ENCODE measurements at regions not wholly inside any gene's neighbourhood (a gene's known extent, or its start where the extent isn't known, plus 50 kb on each side); places are given as distances from the start of the nearest gene placed in this dataset.
"Not testable (repeated sequence)": the region's sequence is repeated elsewhere in the genome, so short reads cannot be mapped to it uniquely, and the experiment has no call there.

GRCh38 chr9:75810063-75810462, 80.4 kb upstream of the PCSK5 start:
- no peak for DNase-seq

GRCh38 chr9:75811692-75812091, 78.8 kb upstream of the PCSK5 start:
- no peak for DNase-seq

DNA sequence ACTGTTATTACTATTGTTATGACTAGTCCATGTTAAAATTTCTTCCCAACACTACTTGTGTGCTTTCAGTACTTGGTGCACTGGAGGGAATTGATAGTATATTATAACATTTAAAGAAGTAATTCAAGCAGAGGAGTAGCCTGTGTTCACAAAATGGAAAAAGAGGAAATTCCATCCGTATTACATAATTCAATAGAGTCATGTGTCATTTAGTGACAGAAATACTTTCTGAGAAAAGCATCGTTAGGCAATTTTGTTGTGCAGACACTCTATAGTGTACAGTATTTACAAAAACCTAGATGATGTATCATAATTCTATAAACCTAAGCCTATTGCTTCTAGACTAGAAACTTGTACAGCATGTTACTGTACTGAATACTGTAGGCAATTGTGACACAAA, 78.3 kb upstream of the PCSK5 start:
- DNase-seq = no peak

- DNase-seq = peak; percentile 53
Measured at GRCh38 chr9:75814667-75815066, 75.8 kb upstream of the PCSK5 start.

- DNase-seq = not testable (repeated sequence)
Measured at GRCh38 chr9:75820471-75821115, 69.9 kb upstream of the PCSK5 start.

DNA sequence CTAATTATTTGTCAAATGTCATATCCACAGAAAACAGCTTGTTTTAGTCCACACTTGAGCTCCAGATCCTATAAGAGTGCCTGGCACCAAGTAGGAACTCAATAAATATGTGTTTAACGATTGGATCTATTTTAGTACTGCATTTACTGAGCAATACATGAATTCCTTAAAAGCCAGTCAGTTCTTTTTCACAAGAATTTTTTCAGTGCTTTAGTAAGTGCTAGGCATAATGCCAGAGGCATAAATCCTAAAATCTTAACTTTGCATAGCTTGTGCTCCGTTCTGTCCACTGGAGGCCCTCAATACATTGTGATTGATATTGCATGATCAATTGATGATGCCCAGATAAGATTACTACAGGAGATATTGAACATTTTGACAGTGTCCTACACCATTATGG, 67.3 kb upstream of the PCSK5 start:
- DNase-seq = peak; percentile 32

- DNase-seq = no peak
Measured at GRCh38 chr9:75824816-75825568, 65.5 kb upstream of the PCSK5 start.

DNA sequence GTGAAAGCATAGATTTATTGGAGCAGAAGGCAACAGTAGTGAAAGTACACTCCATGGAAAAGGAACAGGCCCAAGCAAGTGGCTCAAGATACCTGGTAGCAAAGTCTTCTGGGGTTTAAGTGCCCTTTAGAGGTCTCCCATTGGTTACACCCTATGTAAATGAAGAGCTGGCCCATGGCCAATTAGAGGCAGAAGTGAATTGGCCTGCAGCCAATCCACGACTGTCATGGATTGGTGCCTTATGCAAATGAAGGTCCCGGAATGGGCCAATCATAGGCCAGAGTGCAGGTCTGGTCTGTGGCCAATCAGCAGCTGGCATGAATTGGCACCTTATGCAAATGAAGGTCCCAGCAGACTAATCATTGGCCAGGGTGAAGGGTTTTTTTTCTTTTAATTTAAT, 64.2 kb upstream of the PCSK5 start:
- no peak for DNase-seq

- no peak for DNase-seq
Measured at GRCh38 chr9:75830303-75830702, 60.2 kb upstream of the PCSK5 start.

- DNase-seq = no peak
Measured at GRCh38 chr9:75833778-75834177, 56.7 kb upstream of the PCSK5 start.

- DNase-seq = no peak
Measured at GRCh38 chr9:75834878-75835277, 55.6 kb upstream of the PCSK5 start.
